GM10266 (cell line): ENCODE measurements at regions not wholly inside any gene's neighbourhood (a gene's known extent, or its start where the extent isn't known, plus 50 kb on each side); places are given as distances from the start of the nearest gene placed in this dataset.

Experiments
- DNase-seq: peaks from one replicate; pipeline ENCODE4 v3.0.0; 2012; ENCODE audit errors: extremely low spot score
- CTCF ChIP-seq: IDR thresholded peaks from 2 replicates; pipeline ENCODE4 v1.5.1; 2012; ENCODE audit warnings: mild to moderate bottlenecking, low read depth; ENCODE audit not compliant: control insufficient read depth, insufficient read depth; ENCODE audit errors: missing control alignments

DNA sequence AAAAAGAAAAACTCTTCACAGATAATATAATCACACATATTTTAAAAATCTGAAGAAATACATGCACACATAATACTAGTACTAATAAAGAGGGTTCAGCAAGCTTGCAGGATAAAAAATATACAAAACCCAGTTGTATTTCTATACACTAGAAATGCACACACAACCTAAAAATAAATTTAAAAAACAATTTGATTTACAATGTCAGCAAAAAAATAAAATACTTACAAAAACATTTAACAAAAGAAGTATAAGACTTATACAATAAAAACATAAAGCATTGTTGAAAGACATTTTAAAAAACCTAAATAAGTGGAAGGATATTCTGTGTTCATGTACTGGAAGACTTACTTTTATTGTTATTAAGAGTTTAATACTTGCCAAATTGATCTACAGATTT lies 81.7 kb upstream of the ALK start:
- no peak for TF ChIP-seq CTCF

GRCh38 chr2:30022444-30023071 lies 101.2 kb upstream of the ALK start:
- TF ChIP-seq CTCF: no peak
- DNase-seq: no peak

More for the DNA sequence above, 81.7 kb upstream of the ALK start:
- DNase-seq: no peak

GRCh38 chr2:30024281-30024680 lies 102.9 kb upstream of the ALK start:
- DNase-seq: no peak

GRCh38 chr2:30026091-30027055 lies 105.0 kb upstream of the ALK start:
- peak; percentile 58 for TF ChIP-seq CTCF
- peak; percentile 32 for DNase-seq

More at GRCh38 chr2:30024281-30024680, 102.9 kb upstream of the ALK start:
- TF ChIP-seq CTCF: no peak

DNA sequence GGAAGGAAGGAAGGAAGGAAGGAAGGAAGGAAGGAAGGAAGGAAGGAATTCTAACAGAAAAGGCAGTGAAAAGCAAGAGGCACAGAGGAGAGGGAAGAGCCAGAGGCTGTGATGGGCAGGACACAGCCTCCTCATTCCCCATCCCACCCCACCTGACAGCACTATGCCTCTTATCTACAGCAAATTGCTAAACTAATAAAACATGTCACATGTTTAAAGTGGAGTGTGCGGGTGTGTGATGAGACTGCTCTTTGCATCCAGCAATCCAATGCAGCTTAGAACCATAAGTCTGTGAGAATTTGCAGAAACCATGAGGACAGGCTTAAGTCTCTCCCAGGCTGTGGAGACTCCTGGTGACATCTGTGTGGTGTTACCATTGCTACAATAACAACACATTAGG lies 108.4 kb upstream of the ALK start:
- no peak for DNase-seq
- no peak for TF ChIP-seq CTCF

GRCh38 chr2:30030361-30030760 lies 109.0 kb upstream of the ALK start:
- TF ChIP-seq CTCF: no peak
- no peak for DNase-seq

DNA sequence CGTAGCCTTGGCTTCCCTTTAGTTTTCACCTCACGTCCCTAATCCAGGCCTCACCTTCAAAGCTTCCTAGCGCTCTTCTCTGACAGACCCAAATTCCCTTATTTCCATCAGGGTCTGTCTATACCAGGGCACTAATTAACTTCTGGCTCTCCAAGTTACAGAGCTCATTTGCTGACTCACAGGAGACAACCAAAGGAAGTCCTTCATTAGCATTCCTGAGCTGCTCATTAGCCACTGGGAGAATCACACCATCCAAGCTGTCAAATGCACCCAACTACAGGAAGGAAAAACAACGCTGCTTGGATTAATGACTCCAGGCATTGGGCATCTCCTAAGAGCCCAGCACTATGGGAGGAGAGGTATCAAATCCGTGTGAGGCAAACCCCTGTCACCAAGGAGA lies 109.8 kb upstream of the ALK start:
- TF ChIP-seq CTCF: no peak

More for the DNA sequence above, 109.8 kb upstream of the ALK start:
- no peak for DNase-seq
